KMS-11 (cell line): ENCODE measurements at regions not wholly inside any gene's neighbourhood (a gene's known extent, or its start where the extent isn't known, plus 50 kb on each side); places are given as distances from the start of the nearest gene placed in this dataset.

ENCODE experiments used
- H2AFZ ChIP-seq: fragments of 200-600 bp; sonication (generic); 2 replicates; pipeline ENCODE4 v1.6.1; 2016; ENCODE audit warnings: antibody characterized with exemption, mixed run types, low read depth
- H3K27ac ChIP-seq: fragments of 200-600 bp; sonication (generic); 2 replicates; pipeline ENCODE4 v1.6.1; 2016; ENCODE audit warnings: mild to moderate bottlenecking, mixed run types
- H3K27me3 ChIP-seq: fragments of 200-600 bp; sonication (generic); 2 replicates; pipeline ENCODE4 v1.6.1; 2017; ENCODE audit warnings: mild to moderate bottlenecking, low read depth, mixed run types, moderate library complexity; ENCODE audit not compliant: insufficient read depth
- H3K36me3 ChIP-seq: fragments of 200-600 bp; sonication (generic); 2 replicates; pipeline ENCODE4 v1.6.1; 2017; ENCODE audit warnings: mild to moderate bottlenecking, mixed run types; ENCODE audit not compliant: insufficient read depth
- H3K4me1 ChIP-seq: fragments of 200-600 bp; sonication (generic); 2 replicates; pipeline ENCODE4 v1.6.1; 2016; ENCODE audit warnings: mild to moderate bottlenecking, low read depth, mixed run types; ENCODE audit not compliant: poor library complexity, severe bottlenecking
- H3K4me2 ChIP-seq: fragments of 200-600 bp; sonication (generic); 2 replicates; pipeline ENCODE4 v1.7.0; 2016; ENCODE audit warnings: mild to moderate bottlenecking, mixed run types
- H3K4me3 ChIP-seq: fragments of 200-600 bp; sonication (generic); IDR thresholded peaks from 2 replicates; pipeline ENCODE4 v1.6.1; 2017; ENCODE audit warnings: low read depth, low read length, mixed read lengths; ENCODE audit not compliant: insufficient read depth
- H3K79me2 ChIP-seq: fragments of 200-600 bp; sonication (generic); 2 replicates; pipeline ENCODE4 v1.6.1; 2016; ENCODE audit warnings: low read depth, mixed run types; ENCODE audit not compliant: insufficient read depth
- H3K9ac ChIP-seq: fragments of 200-600 bp; sonication (generic); 2 replicates; pipeline ENCODE4 v1.6.1; 2016; ENCODE audit warnings: mild to moderate bottlenecking, mixed run types
- H4K20me1 ChIP-seq: fragments of 200-600 bp; sonication (generic); 2 replicates; pipeline ENCODE4 v1.6.1; 2016; ENCODE audit warnings: mild to moderate bottlenecking, mixed run types; ENCODE audit not compliant: insufficient read depth
- TF ChIP-seq, protein P1 (sequence below): fragments of 200-600 bp; sonication (generic); conservative IDR thresholded peaks from 2 replicates; pipeline ENCODE4 v1.6.1; 2017; ENCODE audit warnings: low read depth, mild to moderate bottlenecking, antibody characterized with exemption, low read length, moderate library complexity, mixed read lengths

DNA sequence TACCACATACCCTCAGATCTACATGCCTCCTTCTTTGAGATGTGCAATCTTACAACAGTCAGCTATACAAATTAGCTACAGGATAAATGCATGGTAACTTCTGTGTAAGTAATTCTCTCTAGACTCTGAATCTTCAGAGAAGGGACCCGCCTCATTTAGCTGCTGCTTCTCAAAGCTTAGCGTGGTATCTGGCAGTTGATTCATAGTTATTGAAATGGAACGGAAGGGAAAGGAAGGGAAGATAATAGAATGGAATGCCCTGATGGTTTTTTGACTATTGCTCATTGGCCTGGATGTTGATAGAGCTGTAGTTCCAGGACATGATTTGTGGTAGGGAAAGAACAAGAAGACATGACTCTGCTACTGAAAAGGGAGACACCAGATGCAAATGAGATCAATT is 498.1 kb upstream of the CRIM1 start:
- H3K4me3 ChIP-seq, result no peak overlapping the region
- no peaks in the 10 kb centered on the region for H3K4me1 ChIP-seq
- no peaks in the 10 kb centered on the region for H3K79me2 ChIP-seq
- H3K4me2 ChIP-seq, result no peak overlapping the region
- H3K27me3 ChIP-seq, result no peaks in the 10 kb centered on the region
- no peaks in the 10 kb centered on the region for H4K20me1 ChIP-seq
- no peak overlapping the region for H2AFZ ChIP-seq
- TF ChIP-seq, protein P1, sequence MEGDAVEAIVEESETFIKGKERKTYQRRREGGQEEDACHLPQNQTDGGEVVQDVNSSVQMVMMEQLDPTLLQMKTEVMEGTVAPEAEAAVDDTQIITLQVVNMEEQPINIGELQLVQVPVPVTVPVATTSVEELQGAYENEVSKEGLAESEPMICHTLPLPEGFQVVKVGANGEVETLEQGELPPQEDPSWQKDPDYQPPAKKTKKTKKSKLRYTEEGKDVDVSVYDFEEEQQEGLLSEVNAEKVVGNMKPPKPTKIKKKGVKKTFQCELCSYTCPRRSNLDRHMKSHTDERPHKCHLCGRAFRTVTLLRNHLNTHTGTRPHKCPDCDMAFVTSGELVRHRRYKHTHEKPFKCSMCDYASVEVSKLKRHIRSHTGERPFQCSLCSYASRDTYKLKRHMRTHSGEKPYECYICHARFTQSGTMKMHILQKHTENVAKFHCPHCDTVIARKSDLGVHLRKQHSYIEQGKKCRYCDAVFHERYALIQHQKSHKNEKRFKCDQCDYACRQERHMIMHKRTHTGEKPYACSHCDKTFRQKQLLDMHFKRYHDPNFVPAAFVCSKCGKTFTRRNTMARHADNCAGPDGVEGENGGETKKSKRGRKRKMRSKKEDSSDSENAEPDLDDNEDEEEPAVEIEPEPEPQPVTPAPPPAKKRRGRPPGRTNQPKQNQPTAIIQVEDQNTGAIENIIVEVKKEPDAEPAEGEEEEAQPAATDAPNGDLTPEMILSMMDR, result no peak
- H3K9ac ChIP-seq, result no peak overlapping the region
- no peaks in the 10 kb centered on the region for H3K36me3 ChIP-seq
- no peak overlapping the region for H3K27ac ChIP-seq

DNA sequence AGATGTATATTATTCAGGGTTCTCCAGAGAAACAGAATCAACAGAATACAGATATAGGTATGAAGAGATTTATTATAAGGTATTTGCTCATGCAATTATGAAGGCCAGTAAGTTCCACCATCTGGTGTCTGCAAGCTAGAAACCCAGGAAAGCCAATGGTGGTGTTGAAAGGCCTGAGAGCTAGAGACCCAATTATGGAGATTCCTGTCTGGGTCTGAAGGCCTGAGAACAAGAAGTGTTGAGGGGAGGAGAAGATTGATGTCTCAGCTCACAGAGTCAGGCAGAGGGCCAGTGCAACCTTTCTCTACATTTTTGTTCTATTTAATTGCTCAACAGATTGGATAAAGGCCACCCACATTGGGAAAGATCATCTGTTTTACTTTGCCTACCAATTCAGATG is 524.2 kb upstream of the CRIM1 start:
- Histone ChIP-seq H3K4me1 (no peaks in the 10 kb centered on the region), H3K27ac (no peak overlapping the region), H3K27me3 (no peaks in the 10 kb centered on the region), H3K9ac (no peak overlapping the region), H3K36me3 (no peaks in the 10 kb centered on the region), H2AFZ (no peak overlapping the region), H3K79me2 (no peaks in the 10 kb centered on the region), H4K20me1 (no peaks in the 10 kb centered on the region), H3K4me2 (no peak overlapping the region), H3K4me3 (no peak overlapping the region)
- TF ChIP-seq, protein P1, result no peak

DNA sequence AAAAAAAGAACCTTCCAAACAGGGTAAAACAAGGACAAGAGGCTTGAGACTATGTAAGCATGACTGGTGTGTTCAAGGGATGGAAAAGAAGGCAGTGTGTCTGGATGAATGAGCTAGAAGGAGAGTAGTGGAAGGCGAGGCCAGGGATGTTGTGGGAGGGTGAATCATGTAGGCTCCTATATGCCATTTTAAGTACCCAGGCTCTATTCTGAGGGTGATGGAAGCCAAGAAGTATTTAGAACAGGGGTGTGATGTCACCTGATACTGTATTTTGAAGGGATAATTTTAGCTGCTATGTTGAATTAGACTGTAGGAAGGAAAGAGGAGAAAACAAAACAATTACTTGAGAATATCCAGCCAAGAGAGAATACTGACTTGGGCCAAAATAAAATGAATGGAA is 524.7 kb upstream of the CRIM1 start:
- H3K4me1 ChIP-seq, result no peaks in the 10 kb centered on the region
- H3K27ac ChIP-seq, result no peak overlapping the region
- no peak overlapping the region for H2AFZ ChIP-seq
- H3K4me3 ChIP-seq, result no peak overlapping the region
- TF ChIP-seq, protein P1, result no peak
- H3K79me2 ChIP-seq, result no peaks in the 10 kb centered on the region
- no peaks in the 10 kb centered on the region for H4K20me1 ChIP-seq
- H3K36me3 ChIP-seq, result no peaks in the 10 kb centered on the region
- H3K27me3 ChIP-seq, result no peaks in the 10 kb centered on the region
- H3K9ac ChIP-seq, result no peak overlapping the region
- H3K4me2 ChIP-seq, result no peak overlapping the region

DNA sequence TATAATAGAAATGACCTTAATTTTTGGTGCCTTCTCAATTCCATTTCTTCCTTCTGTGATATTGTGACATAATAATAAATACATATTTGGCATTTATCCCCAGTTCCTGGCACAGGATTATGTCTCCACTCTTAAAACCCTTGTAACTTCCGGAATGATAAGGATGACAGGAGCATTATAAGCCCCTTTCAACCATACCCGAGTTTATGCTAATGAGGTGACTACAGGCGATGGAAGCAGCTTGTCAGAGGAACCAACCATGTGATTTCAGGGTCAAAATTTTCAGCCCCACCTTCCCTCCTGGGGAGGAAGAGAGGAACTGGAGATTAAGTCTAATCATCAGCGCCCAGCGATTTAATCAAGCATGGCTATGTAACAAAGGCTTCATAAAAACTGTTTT is 528.5 kb upstream of the CRIM1 start:
- no peak overlapping the region for H3K4me3 ChIP-seq
- H3K79me2 ChIP-seq, result no peaks in the 10 kb centered on the region
- H3K27ac ChIP-seq, result no peak overlapping the region
- H4K20me1 ChIP-seq, result no peaks in the 10 kb centered on the region
- no peaks in the 10 kb centered on the region for H3K27me3 ChIP-seq
- H3K9ac ChIP-seq, result no peak overlapping the region
- TF ChIP-seq, protein P1, result no peak
- H3K4me2 ChIP-seq, result no peak overlapping the region
- no peak overlapping the region for H2AFZ ChIP-seq
- H3K36me3 ChIP-seq, result no peaks in the 10 kb centered on the region
- H3K4me1 ChIP-seq, result no peaks in the 10 kb centered on the region

DNA sequence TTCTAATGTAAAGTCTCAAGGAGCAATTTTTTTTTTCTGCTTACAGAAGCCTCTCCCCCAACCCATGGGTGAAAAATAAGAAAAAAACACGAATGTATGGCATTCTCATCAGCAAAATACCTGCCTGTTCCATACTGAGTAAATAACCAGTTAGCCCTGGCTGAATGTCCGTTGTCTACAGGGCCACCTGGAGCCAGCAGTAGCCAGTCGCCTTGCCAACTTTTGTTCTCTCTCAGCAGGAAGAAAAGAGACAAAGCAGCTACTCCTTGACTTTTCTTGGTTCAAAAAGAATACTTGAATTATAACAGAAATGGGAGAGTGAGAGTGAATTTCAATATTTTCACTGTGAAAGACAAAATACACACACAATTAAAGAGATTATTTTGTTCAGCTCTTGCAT is 532.9 kb upstream of the CRIM1 start:
- H3K36me3 ChIP-seq, result no peaks in the 10 kb centered on the region
- H3K4me3 ChIP-seq, result no peak overlapping the region
- no peak overlapping the region for H3K9ac ChIP-seq
- no peaks in the 10 kb centered on the region for H4K20me1 ChIP-seq
- TF ChIP-seq, protein P1, result no peak
- no peak overlapping the region for H3K27ac ChIP-seq
- no peaks in the 10 kb centered on the region for H3K27me3 ChIP-seq
- no peak overlapping the region for H2AFZ ChIP-seq
- no peaks in the 10 kb centered on the region for H3K79me2 ChIP-seq
- H3K4me2 ChIP-seq, result no peak overlapping the region
- no peaks in the 10 kb centered on the region for H3K4me1 ChIP-seq
